K562 (cell line): ENCODE measurements at regions not wholly inside any gene's neighbourhood (a gene's known extent, or its start where the extent isn't known, plus 50 kb on each side); places are given as distances from the start of the nearest gene placed in this dataset.

Experiments
- BCOR ChIP-seq: fragments of 450-650 bp; IDR thresholded peaks from 2 replicates; pipeline ENCODE4 v1.6.1; 2016
- CBFA2T3 ChIP-seq: fragments of 450-650 bp; IDR thresholded peaks from 2 replicates; pipeline ENCODE4 v1.6.1; 2017
- COPS2 ChIP-seq: fragments of 450-650 bp; conservative IDR thresholded peaks from 2 replicates; pipeline ENCODE4 v1.6.1; 2016; ENCODE audit warnings: mild to moderate bottlenecking, moderate library complexity
- EGR1 ChIP-seq: fragments of 450-650 bp; conservative IDR thresholded peaks from 2 replicates; pipeline ENCODE4 v1.6.1; 2017; ENCODE audit warnings: mild to moderate bottlenecking
- HDAC1 ChIP-seq, 2 experiments: fragments of 450-650 bp; IDR thresholded peaks; 2 replicates each; pipeline ENCODE4 v1.6.1; 2016 to 2017; ENCODE audit warnings: inconsistent platforms in 1 of 2, mild to moderate bottlenecking in 1 of 2, moderate library complexity in 1 of 2
- KLF13 ChIP-seq: fragments of 450-650 bp; IDR thresholded peaks from 2 replicates; pipeline ENCODE4 v1.6.1; 2016; ENCODE audit warnings: missing genetic modification characterization, low read depth, mild to moderate bottlenecking, missing compliant biosample characterization, moderate library complexity, borderline replicate concordance
- SMARCE1 ChIP-seq: fragments of 450-650 bp; IDR thresholded peaks from 2 replicates; pipeline ENCODE4 v1.7.1; 2016; ENCODE audit warnings: mild to moderate bottlenecking
- ZBTB17 ChIP-seq: fragments of 450-650 bp; formaldehyde crosslinking; IDR thresholded peaks from 2 replicates; pipeline ENCODE4 v1.4.0; 2020; ENCODE audit warnings: mild to moderate bottlenecking
- ZC3H4 ChIP-seq: sonication (generic); formaldehyde crosslinking; IDR thresholded peaks from 2 replicates; pipeline ENCODE4 v1.9.0; 2021; ENCODE audit warnings: missing genetic modification reagents, borderline replicate concordance
- ZNF165 ChIP-seq: fragments of 250-450 bp; sonication (Bioruptor Pico); IDR thresholded peaks from 2 replicates; pipeline ENCODE4 v1.4.0; 2020; ENCODE audit warnings: borderline replicate concordance
- ZNF75A ChIP-seq: fragments of 450-650 bp; formaldehyde crosslinking; IDR thresholded peaks from 2 replicates; pipeline ENCODE4 v1.4.0; 2020; ENCODE audit warnings: mild to moderate bottlenecking
- TF ChIP-seq, protein P1 (sequence below): sonication (generic); formaldehyde crosslinking; IDR thresholded peaks from 2 replicates; pipeline ENCODE4 v1.9.0; 2022; ENCODE audit warnings: mild to moderate bottlenecking, missing genetic modification reagents
- TF ChIP-seq, protein P2 (sequence below): fragments of 250-450 bp; sonication (Bioruptor Pico); IDR thresholded peaks from 2 replicates; pipeline ENCODE4 v1.4.0; 2020; ENCODE audit warnings: mild to moderate bottlenecking, moderate library complexity, borderline replicate concordance
- TF ChIP-seq, protein P3 (sequence below): fragments of 450-650 bp; IDR thresholded peaks from 2 replicates; pipeline ENCODE4 v1.6.1; 2016; ENCODE audit warnings: mild to moderate bottlenecking
- TF ChIP-seq, protein P4 (sequence below): fragments of 250-450 bp; sonication (Bioruptor Pico); IDR thresholded peaks from 2 replicates; pipeline ENCODE4 v1.4.0; 2020
- TF ChIP-seq, protein P5 (sequence below): sonication (generic); formaldehyde crosslinking; IDR thresholded peaks from 2 replicates; pipeline ENCODE4 v1.8.0; 2022; ENCODE audit warnings: mild to moderate bottlenecking, low read depth, missing genetic modification reagents

DNA sequence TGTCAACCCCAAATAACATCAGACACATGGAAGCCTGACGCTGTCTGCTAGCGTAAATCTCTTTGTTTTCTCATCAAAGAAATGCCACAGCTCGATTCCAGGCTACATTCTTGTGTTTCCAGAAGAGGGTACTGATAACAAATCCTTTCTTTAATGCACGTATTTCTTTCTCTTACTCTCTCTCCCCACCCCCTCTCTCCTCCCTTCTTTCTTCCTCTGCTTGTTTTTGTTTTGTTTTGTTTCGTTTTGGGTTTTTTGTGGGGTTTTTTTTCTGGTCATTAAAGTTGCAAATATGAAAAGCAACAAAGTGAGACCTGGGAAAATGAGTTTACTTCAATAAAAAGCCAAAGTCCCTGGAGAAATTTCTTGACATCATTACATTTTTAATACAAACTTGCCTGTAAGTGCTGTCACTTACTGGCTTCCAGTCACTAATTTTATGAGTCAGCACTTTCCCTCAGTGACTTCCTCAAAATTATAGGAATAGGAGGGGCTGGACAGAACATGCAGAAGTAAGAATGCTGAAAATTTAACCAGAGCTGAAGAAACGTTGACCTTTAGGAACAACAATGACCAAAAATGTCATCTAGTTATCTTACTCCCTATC, 106.7 kb upstream of the NABP1 start (continued):
- TF ChIP-seq, protein P1, sequence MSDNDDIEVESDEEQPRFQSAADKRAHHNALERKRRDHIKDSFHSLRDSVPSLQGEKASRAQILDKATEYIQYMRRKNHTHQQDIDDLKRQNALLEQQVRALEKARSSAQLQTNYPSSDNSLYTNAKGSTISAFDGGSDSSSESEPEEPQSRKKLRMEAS (CRISPR knock-in tag) = no peak
- TF ChIP-seq ZBTB17 (CRISPR knock-in tag) (no peak), SMARCE1 (peak; percentile 77), COPS2 (no peak), CBFA2T3 (peak; percentile 22; the same call in 1 of the 2 replicates), BCOR (no peak), EGR1 (0 out of 2 replicates have a peak, but pooled peaks have one; percentile 36), HDAC1 (IDR thresholded peaks at IDR 0.05) (peak in 1 of 2 experiments; percentile 71; a peak in 2 of 4 replicates), ZC3H4 (no peak), ZNF165 (CRISPR knock-in tag) (no peak), ZNF75A (CRISPR knock-in tag) (no peak), KLF13 (no peak)
- TF ChIP-seq, protein P2, sequence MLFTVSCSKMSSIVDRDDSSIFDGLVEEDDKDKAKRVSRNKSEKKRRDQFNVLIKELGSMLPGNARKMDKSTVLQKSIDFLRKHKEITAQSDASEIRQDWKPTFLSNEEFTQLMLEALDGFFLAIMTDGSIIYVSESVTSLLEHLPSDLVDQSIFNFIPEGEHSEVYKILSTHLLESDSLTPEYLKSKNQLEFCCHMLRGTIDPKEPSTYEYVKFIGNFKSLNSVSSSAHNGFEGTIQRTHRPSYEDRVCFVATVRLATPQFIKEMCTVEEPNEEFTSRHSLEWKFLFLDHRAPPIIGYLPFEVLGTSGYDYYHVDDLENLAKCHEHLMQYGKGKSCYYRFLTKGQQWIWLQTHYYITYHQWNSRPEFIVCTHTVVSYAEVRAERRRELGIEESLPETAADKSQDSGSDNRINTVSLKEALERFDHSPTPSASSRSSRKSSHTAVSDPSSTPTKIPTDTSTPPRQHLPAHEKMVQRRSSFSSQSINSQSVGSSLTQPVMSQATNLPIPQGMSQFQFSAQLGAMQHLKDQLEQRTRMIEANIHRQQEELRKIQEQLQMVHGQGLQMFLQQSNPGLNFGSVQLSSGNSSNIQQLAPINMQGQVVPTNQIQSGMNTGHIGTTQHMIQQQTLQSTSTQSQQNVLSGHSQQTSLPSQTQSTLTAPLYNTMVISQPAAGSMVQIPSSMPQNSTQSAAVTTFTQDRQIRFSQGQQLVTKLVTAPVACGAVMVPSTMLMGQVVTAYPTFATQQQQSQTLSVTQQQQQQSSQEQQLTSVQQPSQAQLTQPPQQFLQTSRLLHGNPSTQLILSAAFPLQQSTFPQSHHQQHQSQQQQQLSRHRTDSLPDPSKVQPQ (CRISPR knock-in tag) = no peak
- TF ChIP-seq, protein P3, sequence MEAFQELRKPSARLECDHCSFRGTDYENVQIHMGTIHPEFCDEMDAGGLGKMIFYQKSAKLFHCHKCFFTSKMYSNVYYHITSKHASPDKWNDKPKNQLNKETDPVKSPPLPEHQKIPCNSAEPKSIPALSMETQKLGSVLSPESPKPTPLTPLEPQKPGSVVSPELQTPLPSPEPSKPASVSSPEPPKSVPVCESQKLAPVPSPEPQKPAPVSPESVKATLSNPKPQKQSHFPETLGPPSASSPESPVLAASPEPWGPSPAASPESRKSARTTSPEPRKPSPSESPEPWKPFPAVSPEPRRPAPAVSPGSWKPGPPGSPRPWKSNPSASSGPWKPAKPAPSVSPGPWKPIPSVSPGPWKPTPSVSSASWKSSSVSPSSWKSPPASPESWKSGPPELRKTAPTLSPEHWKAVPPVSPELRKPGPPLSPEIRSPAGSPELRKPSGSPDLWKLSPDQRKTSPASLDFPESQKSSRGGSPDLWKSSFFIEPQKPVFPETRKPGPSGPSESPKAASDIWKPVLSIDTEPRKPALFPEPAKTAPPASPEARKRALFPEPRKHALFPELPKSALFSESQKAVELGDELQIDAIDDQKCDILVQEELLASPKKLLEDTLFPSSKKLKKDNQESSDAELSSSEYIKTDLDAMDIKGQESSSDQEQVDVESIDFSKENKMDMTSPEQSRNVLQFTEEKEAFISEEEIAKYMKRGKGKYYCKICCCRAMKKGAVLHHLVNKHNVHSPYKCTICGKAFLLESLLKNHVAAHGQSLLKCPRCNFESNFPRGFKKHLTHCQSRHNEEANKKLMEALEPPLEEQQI = 0 out of 2 replicates have a peak, but pooled peaks have one; percentile 80
- TF ChIP-seq, protein P4, sequence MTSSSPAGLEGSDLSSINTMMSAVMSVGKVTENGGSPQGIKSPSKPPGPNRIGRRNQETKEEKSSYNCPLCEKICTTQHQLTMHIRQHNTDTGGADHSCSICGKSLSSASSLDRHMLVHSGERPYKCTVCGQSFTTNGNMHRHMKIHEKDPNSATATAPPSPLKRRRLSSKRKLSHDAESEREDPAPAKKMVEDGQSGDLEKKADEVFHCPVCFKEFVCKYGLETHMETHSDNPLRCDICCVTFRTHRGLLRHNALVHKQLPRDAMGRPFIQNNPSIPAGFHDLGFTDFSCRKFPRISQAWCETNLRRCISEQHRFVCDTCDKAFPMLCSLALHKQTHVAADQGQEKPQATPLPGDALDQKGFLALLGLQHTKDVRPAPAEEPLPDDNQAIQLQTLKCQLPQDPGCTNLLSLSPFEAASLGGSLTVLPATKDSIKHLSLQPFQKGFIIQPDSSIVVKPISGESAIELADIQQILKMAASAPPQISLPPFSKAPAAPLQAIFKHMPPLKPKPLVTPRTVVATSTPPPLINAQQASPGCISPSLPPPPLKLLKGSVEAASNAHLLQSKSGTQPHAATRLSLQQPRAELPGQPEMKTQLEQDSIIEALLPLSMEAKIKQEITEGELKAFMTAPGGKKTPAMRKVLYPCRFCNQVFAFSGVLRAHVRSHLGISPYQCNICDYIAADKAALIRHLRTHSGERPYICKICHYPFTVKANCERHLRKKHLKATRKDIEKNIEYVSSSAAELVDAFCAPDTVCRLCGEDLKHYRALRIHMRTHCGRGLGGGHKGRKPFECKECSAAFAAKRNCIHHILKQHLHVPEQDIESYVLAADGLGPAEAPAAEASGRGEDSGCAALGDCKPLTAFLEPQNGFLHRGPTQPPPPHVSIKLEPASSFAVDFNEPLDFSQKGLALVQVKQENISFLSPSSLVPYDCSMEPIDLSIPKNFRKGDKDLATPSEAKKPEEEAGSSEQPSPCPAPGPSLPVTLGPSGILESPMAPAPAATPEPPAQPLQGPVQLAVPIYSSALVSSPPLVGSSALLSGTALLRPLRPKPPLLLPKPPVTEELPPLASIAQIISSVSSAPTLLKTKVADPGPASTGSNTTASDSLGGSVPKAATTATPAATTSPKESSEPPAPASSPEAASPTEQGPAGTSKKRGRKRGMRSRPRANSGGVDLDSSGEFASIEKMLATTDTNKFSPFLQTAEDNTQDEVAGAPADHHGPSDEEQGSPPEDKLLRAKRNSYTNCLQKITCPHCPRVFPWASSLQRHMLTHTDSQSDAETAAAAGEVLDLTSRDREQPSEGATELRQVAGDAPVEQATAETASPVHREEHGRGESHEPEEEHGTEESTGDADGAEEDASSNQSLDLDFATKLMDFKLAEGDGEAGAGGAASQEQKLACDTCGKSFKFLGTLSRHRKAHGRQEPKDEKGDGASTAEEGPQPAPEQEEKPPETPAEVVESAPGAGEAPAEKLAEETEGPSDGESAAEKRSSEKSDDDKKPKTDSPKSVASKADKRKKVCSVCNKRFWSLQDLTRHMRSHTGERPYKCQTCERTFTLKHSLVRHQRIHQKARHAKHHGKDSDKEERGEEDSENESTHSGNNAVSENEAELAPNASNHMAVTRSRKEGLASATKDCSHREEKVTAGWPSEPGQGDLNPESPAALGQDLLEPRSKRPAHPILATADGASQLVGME (CRISPR knock-in tag) = no peak
- TF ChIP-seq, protein P5, sequence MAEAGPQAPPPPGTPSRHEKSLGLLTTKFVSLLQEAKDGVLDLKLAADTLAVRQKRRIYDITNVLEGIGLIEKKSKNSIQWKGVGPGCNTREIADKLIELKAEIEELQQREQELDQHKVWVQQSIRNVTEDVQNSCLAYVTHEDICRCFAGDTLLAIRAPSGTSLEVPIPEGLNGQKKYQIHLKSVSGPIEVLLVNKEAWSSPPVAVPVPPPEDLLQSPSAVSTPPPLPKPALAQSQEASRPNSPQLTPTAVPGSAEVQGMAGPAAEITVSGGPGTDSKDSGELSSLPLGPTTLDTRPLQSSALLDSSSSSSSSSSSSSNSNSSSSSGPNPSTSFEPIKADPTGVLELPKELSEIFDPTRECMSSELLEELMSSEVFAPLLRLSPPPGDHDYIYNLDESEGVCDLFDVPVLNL = no peak
